KG1 (cell line): ENCODE measurements at regions not wholly inside any gene's neighbourhood (a gene's known extent, or its start where the extent isn't known, plus 50 kb on each side); places are given as distances from the start of the nearest gene placed in this dataset.

ENCODE experiments used
- DNase-seq: peaks from one replicate; lab custom pipeline; 2025; lab: John Stamatoyannopoulos, UW

- DNase-seq = no peak
Measured at GRCh38 chr15:70303981-70304380, 206.3 kb upstream of the TLE3 start.

- DNase-seq = no peak
Measured at GRCh38 chr15:70302360-70302759, 204.6 kb upstream of the TLE3 start.

- no peak for DNase-seq
Measured at GRCh38 chr15:70301396-70301795, 203.7 kb upstream of the TLE3 start.

GRCh38 chr15:70299931-70300869 lies 202.5 kb upstream of the TLE3 start:
- DNase-seq = no peak

GRCh38 chr15:70297465-70298058 lies 199.8 kb upstream of the TLE3 start:
- no peak for DNase-seq

GRCh38 chr15:70294731-70295305 lies 197.1 kb upstream of the TLE3 start:
- no peak for DNase-seq

GRCh38 chr15:70293591-70294470 lies 196.1 kb upstream of the TLE3 start:
- no peak for DNase-seq

GRCh38 chr15:70293138-70293537 lies 195.4 kb upstream of the TLE3 start:
- DNase-seq = no peak

GRCh38 chr15:70292076-70292760 lies 194.5 kb upstream of the TLE3 start:
- DNase-seq = no peak

- no peak for DNase-seq
Measured at GRCh38 chr15:70291305-70292075, 193.8 kb upstream of the TLE3 start.

- no peak for DNase-seq
Measured at GRCh38 chr15:70290708-70291107, 193.0 kb upstream of the TLE3 start.

- no peak for DNase-seq
Measured at GRCh38 chr15:70289191-70289955, 191.7 kb upstream of the TLE3 start.

GRCh38 chr15:70286113-70286806 lies 188.5 kb upstream of the TLE3 start:
- no peak for DNase-seq

GRCh38 chr15:70284438-70285214 lies 186.9 kb upstream of the TLE3 start:
- DNase-seq = no peak

GRCh38 chr15:70283511-70283910 lies 185.8 kb upstream of the TLE3 start:
- no peak for DNase-seq

- no peak for DNase-seq
Measured at GRCh38 chr15:70281811-70282307, 184.1 kb upstream of the TLE3 start.

GRCh38 chr15:70281261-70281810 lies 183.6 kb upstream of the TLE3 start:
- no peak for DNase-seq

GRCh38 chr15:70280781-70281180 lies 183.1 kb upstream of the TLE3 start:
- DNase-seq = no peak
